ENCODE measurements at regions not wholly inside any gene's neighbourhood (a gene's known extent, or its start where the extent isn't known, plus 50 kb on each side); places are given as distances from the start of the nearest gene placed in this dataset.

DNA sequence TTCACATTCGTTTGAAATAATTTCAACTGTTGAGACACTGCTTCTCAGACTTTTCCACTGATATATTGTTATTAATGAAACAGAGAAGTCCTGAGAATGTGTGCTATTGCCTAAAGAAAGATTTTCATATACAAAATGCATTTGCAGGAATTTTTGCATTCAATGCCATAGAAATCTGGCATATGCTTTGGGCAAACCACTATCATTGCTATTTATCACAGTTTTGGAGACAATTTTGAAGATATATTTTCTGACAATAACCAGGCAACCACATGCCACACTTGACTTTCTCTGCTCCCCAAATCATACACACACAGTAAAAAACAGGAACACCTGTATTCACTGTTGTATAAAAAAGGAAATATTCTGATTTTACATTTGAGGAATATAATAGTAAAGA is 1303.7 kb upstream of the IGFBP7 start:
- TF ChIP-seq ZNF777 (tag by site-specific recombination; IDR thresholded peaks at IDR 0.05; ENCODE audit: borderline replicate concordance) (no peak), YY2 (tag by site-specific recombination; IDR thresholded peaks at IDR 0.05) (no peak), ZNF580 (tag by site-specific recombination; IDR thresholded peaks at IDR 0.05) (no peak), ZNF558 (tag by site-specific recombination; IDR thresholded peaks at IDR 0.05) (no peak)
- TF ChIP-seq, protein P1, sequence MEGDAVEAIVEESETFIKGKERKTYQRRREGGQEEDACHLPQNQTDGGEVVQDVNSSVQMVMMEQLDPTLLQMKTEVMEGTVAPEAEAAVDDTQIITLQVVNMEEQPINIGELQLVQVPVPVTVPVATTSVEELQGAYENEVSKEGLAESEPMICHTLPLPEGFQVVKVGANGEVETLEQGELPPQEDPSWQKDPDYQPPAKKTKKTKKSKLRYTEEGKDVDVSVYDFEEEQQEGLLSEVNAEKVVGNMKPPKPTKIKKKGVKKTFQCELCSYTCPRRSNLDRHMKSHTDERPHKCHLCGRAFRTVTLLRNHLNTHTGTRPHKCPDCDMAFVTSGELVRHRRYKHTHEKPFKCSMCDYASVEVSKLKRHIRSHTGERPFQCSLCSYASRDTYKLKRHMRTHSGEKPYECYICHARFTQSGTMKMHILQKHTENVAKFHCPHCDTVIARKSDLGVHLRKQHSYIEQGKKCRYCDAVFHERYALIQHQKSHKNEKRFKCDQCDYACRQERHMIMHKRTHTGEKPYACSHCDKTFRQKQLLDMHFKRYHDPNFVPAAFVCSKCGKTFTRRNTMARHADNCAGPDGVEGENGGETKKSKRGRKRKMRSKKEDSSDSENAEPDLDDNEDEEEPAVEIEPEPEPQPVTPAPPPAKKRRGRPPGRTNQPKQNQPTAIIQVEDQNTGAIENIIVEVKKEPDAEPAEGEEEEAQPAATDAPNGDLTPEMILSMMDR (tag by site-specific recombination; IDR thresholded peaks at IDR 0.05) = no peak
- TF ChIP-seq, protein P2, sequence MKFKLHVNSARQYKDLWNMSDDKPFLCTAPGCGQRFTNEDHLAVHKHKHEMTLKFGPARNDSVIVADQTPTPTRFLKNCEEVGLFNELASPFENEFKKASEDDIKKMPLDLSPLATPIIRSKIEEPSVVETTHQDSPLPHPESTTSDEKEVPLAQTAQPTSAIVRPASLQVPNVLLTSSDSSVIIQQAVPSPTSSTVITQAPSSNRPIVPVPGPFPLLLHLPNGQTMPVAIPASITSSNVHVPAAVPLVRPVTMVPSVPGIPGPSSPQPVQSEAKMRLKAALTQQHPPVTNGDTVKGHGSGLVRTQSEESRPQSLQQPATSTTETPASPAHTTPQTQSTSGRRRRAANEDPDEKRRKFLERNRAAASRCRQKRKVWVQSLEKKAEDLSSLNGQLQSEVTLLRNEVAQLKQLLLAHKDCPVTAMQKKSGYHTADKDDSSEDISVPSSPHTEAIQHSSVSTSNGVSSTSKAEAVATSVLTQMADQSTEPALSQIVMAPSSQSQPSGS (tag by site-specific recombination; IDR thresholded peaks at IDR 0.05; ENCODE audit: low read depth) = no peak
